Fibroblast of lung (primary cell): ENCODE measurements at regions not wholly inside any gene's neighbourhood (a gene's known extent, or its start where the extent isn't known, plus 50 kb on each side); places are given as distances from the start of the nearest gene placed in this dataset.

ENCODE experiments used
- DNase-seq, 2 donors: peaks; one replicate each; pipeline versions ENCODE4 v3.0.0 to v3.0.0-alpha.2; 2010; ENCODE audit warnings: low read depth in 2 of 2
- H2AFZ ChIP-seq: 2 replicates; pipeline ENCODE4 v1.5.1; 2012; ENCODE audit warnings: low read length, control low read depth, inconsistent platforms
- H3K27ac ChIP-seq: 2 replicates; pipeline ENCODE4 v1.5.1; 2011; ENCODE audit warnings: low read length, control low read depth; ENCODE audit not compliant: insufficient read depth
- H3K27me3 ChIP-seq: 2 replicates; pipeline ENCODE4 v1.5.1; 2011; ENCODE audit warnings: mild to moderate bottlenecking, low read length; ENCODE audit not compliant: control insufficient read depth, insufficient read depth
- H3K36me3 ChIP-seq: 2 replicates; pipeline ENCODE4 v1.5.1; 2011; ENCODE audit warnings: low read length; ENCODE audit not compliant: control insufficient read depth, insufficient read depth
- H3K4me1 ChIP-seq: 2 replicates; pipeline ENCODE4 v1.5.1; 2011; ENCODE audit warnings: low read length; ENCODE audit not compliant: control insufficient read depth, insufficient read depth; ENCODE audit errors: extremely low read depth
- H3K4me2 ChIP-seq: 2 replicates; pipeline ENCODE4 v1.5.1; 2011; ENCODE audit warnings: low read length, control low read depth; ENCODE audit not compliant: insufficient read depth; ENCODE audit errors: extremely low read depth
- H3K4me3 ChIP-seq, 4 experiments: fragments of 200-600 bp in 1 of 4; sonication (generic) in 1 of 4; replicated peaks in 1 of 4; 2 replicates each; pipeline ENCODE4 v1.5.1; 2011 to 2016; ENCODE audit warnings: low read length in 4 of 4, low read depth in 3 of 4, mild to moderate bottlenecking in 3 of 4, control low read depth in 2 of 4, inconsistent platforms in 1 of 4, mixed read lengths in 1 of 4; ENCODE audit not compliant: insufficient read depth in 1 of 4; ENCODE audit errors: control extremely low read depth in 1 of 4
- H3K79me2 ChIP-seq: 2 replicates; pipeline ENCODE4 v1.5.1; 2012; ENCODE audit warnings: mild to moderate bottlenecking, low read length, inconsistent platforms; ENCODE audit not compliant: control insufficient read depth, insufficient read depth
- H3K9ac ChIP-seq: 2 replicates; pipeline ENCODE4 v1.5.1; 2011; ENCODE audit warnings: mild to moderate bottlenecking, low read length, control low read depth; ENCODE audit not compliant: insufficient read depth
- H3K9me3 ChIP-seq: 2 replicates; pipeline ENCODE4 v1.5.1; 2012; ENCODE audit warnings: low read depth, low read length; ENCODE audit not compliant: control insufficient read depth, insufficient read depth
- H4K20me1 ChIP-seq: 2 replicates; pipeline ENCODE4 v1.5.1; 2011; ENCODE audit warnings: low read length; ENCODE audit not compliant: control insufficient read depth, insufficient read depth; ENCODE audit errors: extremely low read depth
- EZH2 ChIP-seq: IDR thresholded peaks from 2 replicates; pipeline ENCODE4 v1.5.1; 2012; ENCODE audit warnings: low read length, control low read depth, mild to moderate bottlenecking; ENCODE audit errors: missing control alignments
- TF ChIP-seq, protein P1 (sequence below), 2 donors: IDR thresholded peaks in 1 of 2; conservative IDR thresholded peaks in 1 of 2; 1 replicate in 1 of 2; 2 replicates in 1 of 2; pipeline ENCODE4 v1.5.1; 2011 to 2012; ENCODE audit warnings: low read length in 2 of 2, control low read depth in 1 of 2, inconsistent platforms in 1 of 2, low read depth in 1 of 2, mild to moderate bottlenecking in 1 of 2

DNA sequence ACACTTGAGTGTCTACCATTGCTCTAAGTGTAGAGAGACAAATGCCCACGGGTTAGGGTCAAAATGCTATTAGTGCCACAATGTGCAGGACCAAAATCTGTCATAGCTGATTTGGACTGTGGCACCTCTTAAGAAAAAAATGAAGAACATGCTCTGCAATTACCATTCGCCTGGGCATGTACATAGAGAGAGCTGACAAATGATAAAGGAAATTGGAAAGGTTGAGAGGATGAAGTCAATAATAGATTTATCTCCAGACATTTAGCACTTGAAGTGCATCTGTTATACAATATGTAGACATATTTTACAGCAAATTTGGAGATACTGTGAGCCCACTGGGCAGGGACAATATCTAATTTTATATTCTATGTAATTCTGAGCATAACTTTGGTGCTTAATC, 804.4 kb downstream of the SATB2 start:
- H3K36me3 ChIP-seq = no peaks in the 10 kb centered on the region
- no peak for DNase-seq

DNA sequence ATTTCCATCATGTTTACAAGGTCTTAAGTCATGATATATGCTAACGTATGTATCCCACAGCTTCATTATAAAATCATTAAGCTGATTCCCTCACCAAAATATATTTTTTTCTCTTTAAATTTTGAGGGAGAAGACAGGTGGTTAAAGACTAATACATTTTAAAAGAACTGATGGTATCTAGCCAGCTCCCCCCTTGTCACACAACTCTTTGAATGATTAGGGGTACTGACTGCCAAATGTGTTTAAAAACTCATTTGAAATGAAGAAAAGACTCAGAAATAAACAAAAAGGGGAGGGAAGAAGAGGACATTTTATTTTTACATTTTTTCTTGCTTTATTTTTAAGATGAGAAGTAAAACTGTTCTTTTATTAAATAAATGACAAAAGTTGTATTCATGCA, 805.3 kb downstream of the SATB2 start:
- Histone ChIP-seq H4K20me1 (no peaks in the 10 kb centered on the region), H3K27ac (no peak overlapping the region), H3K4me3 (no peak overlapping the region), H3K36me3 (no peaks in the 10 kb centered on the region), H3K4me2 (no peak overlapping the region), H3K79me2 (no peaks in the 10 kb centered on the region), H3K9me3 (no peaks in the 10 kb centered on the region), H2AFZ (no peak overlapping the region), H3K27me3 (no peaks in the 10 kb centered on the region), H3K9ac (no peak overlapping the region), H3K4me1 (no peaks in the 10 kb centered on the region)
- no peak for TF ChIP-seq EZH2
- TF ChIP-seq, protein P1, sequence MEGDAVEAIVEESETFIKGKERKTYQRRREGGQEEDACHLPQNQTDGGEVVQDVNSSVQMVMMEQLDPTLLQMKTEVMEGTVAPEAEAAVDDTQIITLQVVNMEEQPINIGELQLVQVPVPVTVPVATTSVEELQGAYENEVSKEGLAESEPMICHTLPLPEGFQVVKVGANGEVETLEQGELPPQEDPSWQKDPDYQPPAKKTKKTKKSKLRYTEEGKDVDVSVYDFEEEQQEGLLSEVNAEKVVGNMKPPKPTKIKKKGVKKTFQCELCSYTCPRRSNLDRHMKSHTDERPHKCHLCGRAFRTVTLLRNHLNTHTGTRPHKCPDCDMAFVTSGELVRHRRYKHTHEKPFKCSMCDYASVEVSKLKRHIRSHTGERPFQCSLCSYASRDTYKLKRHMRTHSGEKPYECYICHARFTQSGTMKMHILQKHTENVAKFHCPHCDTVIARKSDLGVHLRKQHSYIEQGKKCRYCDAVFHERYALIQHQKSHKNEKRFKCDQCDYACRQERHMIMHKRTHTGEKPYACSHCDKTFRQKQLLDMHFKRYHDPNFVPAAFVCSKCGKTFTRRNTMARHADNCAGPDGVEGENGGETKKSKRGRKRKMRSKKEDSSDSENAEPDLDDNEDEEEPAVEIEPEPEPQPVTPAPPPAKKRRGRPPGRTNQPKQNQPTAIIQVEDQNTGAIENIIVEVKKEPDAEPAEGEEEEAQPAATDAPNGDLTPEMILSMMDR (conservative IDR thresholded peaks at IDR 0.05 in 1 of 2, IDR thresholded peaks at IDR 0.05 in 1 of 2; ENCODE audit: low read depth in 1 of 2, low read length in 2 of 2) = no peak
- no peak for DNase-seq

More for the DNA sequence above, 804.4 kb downstream of the SATB2 start:
- Histone ChIP-seq H3K27me3 (no peaks in the 10 kb centered on the region), H3K4me2 (no peak overlapping the region), H3K4me3 (no peak overlapping the region), H3K4me1 (no peaks in the 10 kb centered on the region), H4K20me1 (no peaks in the 10 kb centered on the region), H3K79me2 (no peaks in the 10 kb centered on the region), H2AFZ (no peak overlapping the region), H3K9me3 (no peaks in the 10 kb centered on the region), H3K27ac (no peak overlapping the region), H3K9ac (no peak overlapping the region)
- no peak for TF ChIP-seq EZH2
- TF ChIP-seq, protein P1 (conservative IDR thresholded peaks at IDR 0.05 in 1 of 2, IDR thresholded peaks at IDR 0.05 in 1 of 2; ENCODE audit: low read depth in 1 of 2, low read length in 2 of 2) = no peak

DNA sequence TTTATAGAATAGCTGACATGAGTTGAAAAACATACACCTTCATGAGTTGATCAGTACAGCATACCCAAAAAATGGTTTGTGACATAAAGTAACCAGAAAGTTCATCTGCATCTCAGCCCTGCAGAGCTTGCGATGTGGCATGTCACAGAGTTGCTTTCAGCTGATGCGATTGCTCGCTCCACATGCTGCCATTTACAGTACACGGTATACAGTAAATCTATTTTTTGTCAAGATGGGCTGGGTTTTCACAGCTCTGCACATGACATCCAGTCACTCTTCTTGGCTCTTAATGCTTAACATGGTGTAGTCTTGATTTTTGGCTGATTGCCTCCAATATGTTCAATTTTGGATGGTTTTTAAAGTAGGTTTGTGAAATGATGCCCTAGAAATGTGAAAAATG, 811.9 kb downstream of the SATB2 start:
- H2AFZ ChIP-seq = no peak overlapping the region
- no peaks in the 10 kb centered on the region for H4K20me1 ChIP-seq
- no peak for DNase-seq
- H3K9ac ChIP-seq = no peak overlapping the region
- no peak overlapping the region for H3K4me3 ChIP-seq
- H3K79me2 ChIP-seq = no peaks in the 10 kb centered on the region
- TF ChIP-seq, protein P1 (conservative IDR thresholded peaks at IDR 0.05 in 1 of 2, IDR thresholded peaks at IDR 0.05 in 1 of 2; ENCODE audit: low read depth in 1 of 2, low read length in 2 of 2) = no peak
- no peak for TF ChIP-seq EZH2
- H3K36me3 ChIP-seq = no peaks in the 10 kb centered on the region
- H3K4me2 ChIP-seq = no peak overlapping the region
- no peak overlapping the region for H3K27ac ChIP-seq
- H3K9me3 ChIP-seq = no peaks in the 10 kb centered on the region
- no peaks in the 10 kb centered on the region for H3K27me3 ChIP-seq
- H3K4me1 ChIP-seq = no peaks in the 10 kb centered on the region
